HCT116 (cell line): ENCODE measurements at regions not wholly inside any gene's neighbourhood (a gene's known extent, or its start where the extent isn't known, plus 50 kb on each side); places are given as distances from the start of the nearest gene placed in this dataset.

ENCODE experiments used
- ATAC-seq: fragments of 200-7000 bp; cut with Tn5 transposase; 2 replicates; pipeline ENCODE4 v1.9.1; 2020; ENCODE audit warnings: mild to moderate bottlenecking, moderate library complexity
- BruUV-seq: library from RNA; stranded (reverse); fragments of 400-500 nt; replicated peaks from 2 replicates; lab custom pipeline; 2021; lab: Mats Ljungman, UMichigan
- CTCF ChIA-PET: fragments of 300-600 bp; sonication (Branson Sonifier 250); formaldehyde crosslinking; loops from one replicate; lab custom pipeline; 2021; ENCODE audit warnings: antibody characterized with exemption; lab: Charles Lee
- POLR2A ChIA-PET: fragments of 300-600, 350-600 bp; sonication (Branson Sonifier 250); formaldehyde crosslinking; loops from one replicate; lab custom pipeline; 2021; ENCODE audit warnings: antibody characterized with exemption; lab: Charles Lee
- RAD21 ChIA-PET, 2 experiments: fragments of 300-600 bp; sonication (Branson Sonifier 250); formaldehyde crosslinking; loops; one replicate each; lab custom pipeline; 2023; ENCODE audit warnings: low total read pairs in 2 of 2; ENCODE audit not compliant: uncharacterized antibody in 2 of 2, unreplicated experiment in 2 of 2, low non-redundant PET in 1 of 2; lab: Charles Lee
- DNase-seq: peaks from one replicate; pipeline ENCODE4 v3.0.0-alpha.2; 2010; ENCODE audit warnings: low read depth, low spot score
- H2AFZ ChIP-seq: fragments of 200-600 bp; shearing (Covaris generic), sonication (generic); 2 replicates; pipeline ENCODE4 v1.6.1; 2017; ENCODE audit warnings: low read depth, mixed run types, mixed read lengths, antibody characterized with exemption, low read length; ENCODE audit not compliant: poor library complexity, severe bottlenecking
- H3K27ac ChIP-seq: 2 replicates; pipeline ENCODE4 v1.5.1; 2012; ENCODE audit warnings: low read depth, low read length
- H3K27me3 ChIP-seq: fragments of 200-600 bp; sonication (generic); 2 replicates; pipeline ENCODE4 v1.6.1; 2016; ENCODE audit warnings: mixed run types, low read length, mixed read lengths; ENCODE audit not compliant: insufficient read depth
- H3K36me3 ChIP-seq, 2 experiments: fragments of 200-500 bp in 1 of 2; fragments of 200-600 bp in 1 of 2; sonication (Bioruptor generic) in 1 of 2; sonication (generic) in 1 of 2; 2 replicates each; pipeline versions ENCODE4 v1.5.1 to v1.6.1; 2014 to 2016; ENCODE audit warnings: low read length in 2 of 2, inconsistent platforms in 1 of 2, mixed read lengths in 1 of 2, mixed run types in 1 of 2; ENCODE audit not compliant: insufficient read depth in 2 of 2, control insufficient read depth in 1 of 2
- H3K4me1 ChIP-seq, 2 experiments: fragments of 200-600 bp in 1 of 2; sonication (generic) in 1 of 2; 2 replicates each; pipeline versions ENCODE4 v1.5.1 to v1.6.1; 2012 to 2017; ENCODE audit warnings: low read length in 2 of 2, inconsistent platforms in 1 of 2, mild to moderate bottlenecking in 1 of 2, mixed read lengths in 1 of 2, mixed run types in 1 of 2, moderate library complexity in 1 of 2; ENCODE audit not compliant: insufficient read depth in 2 of 2, control insufficient read depth in 1 of 2
- H3K4me2 ChIP-seq: fragments of 200-600 bp; sonication (generic); 2 replicates; pipeline ENCODE4 v1.6.1; 2017; ENCODE audit warnings: mixed run types, low read length, mixed read lengths
- H3K4me3 ChIP-seq, 2 experiments: fragments of 200-600 bp in 1 of 2; sonication (generic) in 1 of 2; replicated peaks in 1 of 2; 2 replicates each; pipeline ENCODE4 v1.5.1; 2011 to 2016; ENCODE audit warnings: low read length in 2 of 2, control low read depth in 1 of 2, low read depth in 1 of 2, mild to moderate bottlenecking in 1 of 2, mixed read lengths in 1 of 2, mixed run types in 1 of 2
- H3K79me2 ChIP-seq: fragments of 200-600 bp; sonication (generic); 2 replicates; pipeline ENCODE4 v1.6.1; 2017; ENCODE audit warnings: mild to moderate bottlenecking, mixed run types, low read length, moderate library complexity, mixed read lengths; ENCODE audit not compliant: insufficient read depth
- H3K9ac ChIP-seq: fragments of 200-600 bp; sonication (generic); 2 replicates; pipeline ENCODE4 v1.6.1; 2016; ENCODE audit warnings: low read length, mixed read lengths
- H3K9me2 ChIP-seq: fragments of 200-600 bp; sonication (generic), shearing (Covaris generic); 2 replicates; pipeline ENCODE4 v1.6.1; 2017; ENCODE audit warnings: mixed run types, mild to moderate bottlenecking, moderate library complexity; ENCODE audit not compliant: insufficient read depth
- H3K9me3 ChIP-seq, 2 experiments: fragments of 200-500 bp in 1 of 2; fragments of 200-600 bp in 1 of 2; sonication (Bioruptor generic) in 1 of 2; sonication (generic) in 1 of 2; 2 replicates each; pipeline ENCODE4 v1.6.1; 2014 to 2017; ENCODE audit warnings: low read length in 2 of 2, mixed read lengths in 2 of 2, inconsistent platforms in 1 of 2, low read depth in 1 of 2, mild to moderate bottlenecking in 1 of 2, mixed run types in 1 of 2, moderate library complexity in 1 of 2; ENCODE audit not compliant: control insufficient read depth in 1 of 2, insufficient read depth in 1 of 2
- H4K20me1 ChIP-seq: fragments of 200-600 bp; sonication (generic), shearing (Covaris generic); 2 replicates; pipeline ENCODE4 v1.6.1; 2017; ENCODE audit warnings: mixed run types, mild to moderate bottlenecking, moderate library complexity; ENCODE audit not compliant: insufficient read depth
- CBX3 ChIP-seq: IDR thresholded peaks from 2 replicates; pipeline ENCODE4 v1.6.1; 2012; ENCODE audit warnings: low read depth
- EGR1 ChIP-seq: IDR thresholded peaks from 2 replicates; pipeline ENCODE4 v1.6.1; 2012; ENCODE audit warnings: low read depth
- EZH2 ChIP-seq: fragments of 200-600 bp; sonication (generic); IDR thresholded peaks from 2 replicates; pipeline ENCODE4 v1.6.1; 2017; ENCODE audit warnings: antibody characterized with exemption, mixed run types
- EZH2phosphoT487 ChIP-seq: fragments of 200-600 bp; IDR thresholded peaks from 2 replicates; pipeline ENCODE4 v1.6.1; 2018; ENCODE audit warnings: antibody characterized with exemption, borderline replicate concordance
- FOSL1 ChIP-seq: IDR thresholded peaks from 2 replicates; pipeline ENCODE4 v1.6.1; 2012; ENCODE audit warnings: low read depth
- JUND ChIP-seq: IDR thresholded peaks from 2 replicates; pipeline ENCODE4 v1.6.1; 2012
- POLR2A ChIP-seq: IDR thresholded peaks from 2 replicates; pipeline ENCODE4 v1.7.0; 2011; ENCODE audit warnings: borderline replicate concordance; ENCODE audit not compliant: insufficient read depth, insufficient read length; ENCODE audit errors: extremely low read depth
- POLR2AphosphoS5 ChIP-seq: IDR thresholded peaks from 2 replicates; pipeline ENCODE4 v1.6.1; 2011; ENCODE audit warnings: mild to moderate bottlenecking, low read depth, low read length, moderate library complexity
- RAD21 ChIP-seq: IDR thresholded peaks from 2 replicates; pipeline ENCODE4 v1.6.1; 2012; ENCODE audit warnings: low read depth, mild to moderate bottlenecking
- SIN3A ChIP-seq: IDR thresholded peaks from 2 replicates; pipeline ENCODE4 v1.6.1; 2012; ENCODE audit warnings: low read depth
- SP1 ChIP-seq: IDR thresholded peaks from 2 replicates; pipeline ENCODE4 v1.6.1; 2012; ENCODE audit warnings: low read depth
- SRF ChIP-seq: IDR thresholded peaks from 2 replicates; pipeline ENCODE4 v1.6.1; 2012; ENCODE audit warnings: low read depth
- TCF7L2 ChIP-seq: IDR thresholded peaks from 2 replicates; pipeline ENCODE4 v1.7.0; 2011; ENCODE audit warnings: borderline replicate concordance, inconsistent platforms; ENCODE audit not compliant: insufficient read depth, insufficient read length; ENCODE audit errors: extremely low read depth
- YY1 ChIP-seq: IDR thresholded peaks from 2 replicates; pipeline ENCODE4 v1.6.1; 2011; ENCODE audit warnings: low read length, low read depth, moderate library complexity, mild to moderate bottlenecking; ENCODE audit not compliant: insufficient replicate concordance; ENCODE audit errors: extremely low read depth
- ZFX ChIP-seq: fragments of 450-650 bp; IDR thresholded peaks from 2 replicates; pipeline ENCODE4 v1.6.1; 2017
- ZNF274 ChIP-seq: fragments of 200-500 bp; sonication (Bioruptor generic); IDR thresholded peaks from 2 replicates; pipeline ENCODE4 v1.6.1; 2014; ENCODE audit warnings: mild to moderate bottlenecking, low read depth, low read length, inconsistent platforms
- intact Hi-C: fragments of 100-400 bp; cut with micrococcal nuclease; formaldehyde crosslinking; loops from 2 replicates; pipeline ENCODE4 v1.10.0; 2022
- TF ChIP-seq, protein P1 (sequence below), 3 experiments: fragments of 200-600 bp in 1 of 3; sonication (generic) in 1 of 3; IDR thresholded peaks in 2 of 3; conservative IDR thresholded peaks in 1 of 3; 2 replicates each; pipeline ENCODE4 v1.5.1; 2012 to 2017; ENCODE audit warnings: low read depth in 2 of 3, low read length in 2 of 3, antibody characterized with exemption in 1 of 3, borderline replicate concordance in 1 of 3, control low read depth in 1 of 3, mild to moderate bottlenecking in 1 of 3, mixed read lengths in 1 of 3, mixed run types in 1 of 3, moderate library complexity in 1 of 3; ENCODE audit not compliant: insufficient read depth in 1 of 3
- TF ChIP-seq, protein P2 (sequence below): IDR thresholded peaks from 2 replicates; pipeline ENCODE4 v1.6.1; 2012

DNA sequence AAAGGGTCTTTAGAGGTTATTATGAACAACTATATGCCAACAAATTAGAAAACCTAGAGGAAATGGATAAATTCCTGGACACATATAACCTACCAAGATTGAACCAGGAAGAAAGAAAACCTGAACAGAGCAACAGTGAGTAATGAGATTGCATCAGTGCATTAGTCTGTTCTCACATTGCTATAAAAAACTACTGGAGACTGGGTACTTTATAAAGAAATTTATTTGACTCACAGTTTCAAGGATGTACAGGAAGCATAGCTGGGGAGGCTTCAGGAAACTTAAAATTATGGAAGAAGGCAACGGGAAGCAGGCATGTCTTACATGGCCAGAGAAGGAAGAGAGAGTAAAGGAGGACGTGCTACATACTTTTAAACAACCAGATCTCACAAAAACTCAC lies 70.8 kb upstream of the GNAZ start:
- no peaks in the 10 kb centered on the region for H3K79me2 ChIP-seq
- BruUV-seq: no TSS peak
- POLR2A ChIA-PET: no interaction called here
- H3K36me3 ChIP-seq: no peaks in the 10 kb centered on the region
- no peaks in the 10 kb centered on the region for H3K9me2 ChIP-seq
- TF ChIP-seq ZFX (no peak), POLR2A (no peak), EGR1 (no peak), CBX3 (no peak), TCF7L2 (no peak), EZH2phosphoT487 (no peak), SIN3A (no peak), FOSL1 (no peak), ZNF274 (no peak), JUND (no peak), SRF (no peak), POLR2AphosphoS5 (no peak), RAD21 (no peak), SP1 (no peak), YY1 (no peak), EZH2 (no peak)
- TF ChIP-seq, protein P1, sequence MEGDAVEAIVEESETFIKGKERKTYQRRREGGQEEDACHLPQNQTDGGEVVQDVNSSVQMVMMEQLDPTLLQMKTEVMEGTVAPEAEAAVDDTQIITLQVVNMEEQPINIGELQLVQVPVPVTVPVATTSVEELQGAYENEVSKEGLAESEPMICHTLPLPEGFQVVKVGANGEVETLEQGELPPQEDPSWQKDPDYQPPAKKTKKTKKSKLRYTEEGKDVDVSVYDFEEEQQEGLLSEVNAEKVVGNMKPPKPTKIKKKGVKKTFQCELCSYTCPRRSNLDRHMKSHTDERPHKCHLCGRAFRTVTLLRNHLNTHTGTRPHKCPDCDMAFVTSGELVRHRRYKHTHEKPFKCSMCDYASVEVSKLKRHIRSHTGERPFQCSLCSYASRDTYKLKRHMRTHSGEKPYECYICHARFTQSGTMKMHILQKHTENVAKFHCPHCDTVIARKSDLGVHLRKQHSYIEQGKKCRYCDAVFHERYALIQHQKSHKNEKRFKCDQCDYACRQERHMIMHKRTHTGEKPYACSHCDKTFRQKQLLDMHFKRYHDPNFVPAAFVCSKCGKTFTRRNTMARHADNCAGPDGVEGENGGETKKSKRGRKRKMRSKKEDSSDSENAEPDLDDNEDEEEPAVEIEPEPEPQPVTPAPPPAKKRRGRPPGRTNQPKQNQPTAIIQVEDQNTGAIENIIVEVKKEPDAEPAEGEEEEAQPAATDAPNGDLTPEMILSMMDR (IDR thresholded peaks at IDR 0.05 in 2 of 3, conservative IDR thresholded peaks at IDR 0.05 in 1 of 3; ENCODE audit: borderline replicate concordance in 1 of 3, insufficient read depth in 1 of 3, low read depth in 2 of 3, low read length in 2 of 3): no peak
- TF ChIP-seq, protein P2, sequence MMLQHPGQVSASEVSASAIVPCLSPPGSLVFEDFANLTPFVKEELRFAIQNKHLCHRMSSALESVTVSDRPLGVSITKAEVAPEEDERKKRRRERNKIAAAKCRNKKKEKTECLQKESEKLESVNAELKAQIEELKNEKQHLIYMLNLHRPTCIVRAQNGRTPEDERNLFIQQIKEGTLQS: no peak
- H3K9me3 ChIP-seq: no peaks in the 10 kb centered on the region; a peak in 1 of 4 replicates
- H3K4me3 ChIP-seq: no peak overlapping the region
- no peak overlapping the region for H3K27ac ChIP-seq
- no peak overlapping the region for H2AFZ ChIP-seq
- RAD21 ChIA-PET: no interaction called here
- no peak for ATAC-seq
- no peaks in the 10 kb centered on the region for H3K4me1 ChIP-seq
- no peak overlapping the region for H3K4me2 ChIP-seq
- no peaks in the 10 kb centered on the region for H4K20me1 ChIP-seq
- no peak overlapping the region for H3K9ac ChIP-seq
- H3K27me3 ChIP-seq: no peaks in the 10 kb centered on the region
- DNase-seq: no peak
- CTCF ChIA-PET: no interaction called here
- intact Hi-C loops: no loop called here
